ENCODE measurements at regions not wholly inside any gene's neighbourhood (a gene's known extent, or its start where the extent isn't known, plus 50 kb on each side); places are given as distances from the start of the nearest gene placed in this dataset.

- Histone ChIP-seq H3K4me3 (no peak overlapping the region), H3K27ac (no peak overlapping the region), H3K4me1 (replicated peaks in 1 of 2) (peaks cover 0 to 21% of the 10 kb centered on the region in 2 donors)
- ATAC-seq (replicated peaks in 6 of 8) = peak in 1 of 8 experiments; percentile 34
- WGBS, 10 experiments = 24 to 93% (median 64%) methylated on average over 1 to 7 of the region's 7 CpGs; no CpG with 5 or more reads in 2 of the 10 experiments
- in situ Hi-C loops (cut with MboI; ENCODE audit: low pct_unique_long_range_greater_than_20kb in 2 of 9, low sequenced_read_pairs in 9 of 9, unreplicated experiment in 9 of 9) = no loop called here
Measured at GRCh38 chr4:182093431-182093831, 149.8 kb upstream of the TENM3 start.

DNA sequence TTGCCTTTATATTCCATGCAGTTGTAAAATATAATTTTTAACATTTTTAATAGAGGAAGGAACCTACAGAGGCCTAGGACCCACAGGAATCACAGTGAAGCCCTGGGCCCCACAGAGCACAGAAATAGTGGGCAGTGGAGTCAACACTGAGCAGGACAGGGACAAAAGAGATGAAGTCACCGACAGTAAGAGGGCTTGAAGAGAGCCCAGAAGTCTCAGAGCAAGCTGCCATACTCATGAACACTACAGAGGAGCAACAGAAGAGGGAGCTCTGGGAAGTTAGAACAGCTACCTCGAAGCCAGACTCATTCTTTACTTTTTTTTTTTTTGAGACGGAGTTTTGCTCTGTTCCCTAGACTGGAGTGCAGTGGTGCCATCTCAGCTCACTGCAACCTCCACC is 149.3 kb upstream of the TENM3 start:
- H3K4me3 ChIP-seq = no peak overlapping the region
- 20 to 90% (median 66%) methylated on average over 2 to 3 of the region's 3 CpGs; no CpG with 5 or more reads in 4 of the 10 experiments for WGBS, 10 experiments
- ATAC-seq (replicated peaks in 6 of 8) = peak in 2 of 8 experiments; percentile 29 to 53
- in situ Hi-C loops (cut with MboI; ENCODE audit: low pct_unique_long_range_greater_than_20kb in 2 of 9, low sequenced_read_pairs in 9 of 9, unreplicated experiment in 9 of 9) = no loop called here
- H3K27ac ChIP-seq = no peak overlapping the region
- peaks cover 0 to 21% of the 10 kb centered on the region in 2 donors for H3K4me1 ChIP-seq (replicated peaks in 1 of 2)

- ATAC-seq (replicated peaks in 6 of 8) = no peak
- Histone ChIP-seq H3K27ac (no peak overlapping the region), H3K4me1 (replicated peaks in 1 of 2) (no peaks in the 10 kb centered on the region), H3K4me3 (no peak overlapping the region)
- 17 to 100% (median 88%) methylated on average over 2 to 8 of the region's 8 CpGs for WGBS, 10 experiments
- in situ Hi-C loops (cut with MboI; ENCODE audit: low pct_unique_long_range_greater_than_20kb in 2 of 9, low sequenced_read_pairs in 9 of 9, unreplicated experiment in 9 of 9) = no loop called here
Measured at GRCh38 chr4:182101618-182102017, 141.6 kb upstream of the TENM3 start.

- 0 to 100% (median 90%) methylated on average over 1 to 3 of the region's 3 CpGs; no CpG with 5 or more reads in 4 of the 10 experiments for WGBS, 10 experiments
- Histone ChIP-seq H3K4me3 (no peak overlapping the region), H3K27ac (no peak overlapping the region), H3K4me1 (replicated peaks in 1 of 2) (peaks cover 0 to 3% of the 10 kb centered on the region in 2 donors)
- ATAC-seq (replicated peaks in 6 of 8) = no peak
- in situ Hi-C loops (cut with MboI; ENCODE audit: low pct_unique_long_range_greater_than_20kb in 2 of 9, low sequenced_read_pairs in 9 of 9, unreplicated experiment in 9 of 9) = no loop called here
Measured at GRCh38 chr4:182102576-182102975, 140.6 kb upstream of the TENM3 start.

DNA sequence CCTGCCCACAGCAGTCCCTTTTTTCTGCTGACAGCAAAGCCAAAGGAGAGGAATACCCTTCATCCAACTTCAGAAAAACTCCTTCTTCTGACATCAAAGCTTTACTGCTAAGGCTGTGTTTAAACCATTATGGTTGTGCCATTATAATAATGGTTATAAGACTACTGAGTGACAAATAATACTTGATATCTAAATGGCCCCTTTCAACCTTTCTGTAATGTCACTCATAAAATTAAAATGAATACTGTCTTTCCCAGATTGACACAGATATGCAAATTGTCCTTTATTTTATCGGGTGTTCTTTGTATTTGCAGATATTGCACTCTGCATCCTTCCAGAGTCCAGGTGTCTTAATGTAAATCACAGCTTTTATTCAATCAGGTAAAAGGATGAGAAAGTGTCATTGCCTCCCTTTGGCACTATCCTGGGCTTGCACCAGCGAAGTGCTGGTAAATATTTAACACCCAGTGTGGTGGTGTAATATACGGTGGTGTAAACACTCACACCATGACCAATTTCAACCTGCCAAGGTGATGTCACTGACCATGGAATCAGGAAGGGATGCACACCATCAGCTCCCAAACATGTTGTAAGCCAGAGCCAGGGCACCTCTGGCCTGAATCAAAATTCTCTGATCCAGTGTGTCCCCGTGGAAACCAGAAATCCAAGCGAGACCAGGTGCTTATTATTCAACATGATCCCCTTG is 139.4 kb upstream of the TENM3 start:
- peaks cover 0 to 3% of the 10 kb centered on the region in 2 donors for H3K4me1 ChIP-seq (replicated peaks in 1 of 2)
- in situ Hi-C loops (cut with MboI; ENCODE audit: low pct_unique_long_range_greater_than_20kb in 2 of 9, low sequenced_read_pairs in 9 of 9, unreplicated experiment in 9 of 9) = no loop called here
- no peak overlapping the region for H3K4me3 ChIP-seq
- WGBS, 10 experiments = 2 to 100% (median 64%) methylated on average over 1 to 5 of the region's 5 CpGs; no CpG with 5 or more reads in 1 of the 10 experiments
- no peak overlapping the region for H3K27ac ChIP-seq
- no peak for ATAC-seq (replicated peaks in 6 of 8)

DNA sequence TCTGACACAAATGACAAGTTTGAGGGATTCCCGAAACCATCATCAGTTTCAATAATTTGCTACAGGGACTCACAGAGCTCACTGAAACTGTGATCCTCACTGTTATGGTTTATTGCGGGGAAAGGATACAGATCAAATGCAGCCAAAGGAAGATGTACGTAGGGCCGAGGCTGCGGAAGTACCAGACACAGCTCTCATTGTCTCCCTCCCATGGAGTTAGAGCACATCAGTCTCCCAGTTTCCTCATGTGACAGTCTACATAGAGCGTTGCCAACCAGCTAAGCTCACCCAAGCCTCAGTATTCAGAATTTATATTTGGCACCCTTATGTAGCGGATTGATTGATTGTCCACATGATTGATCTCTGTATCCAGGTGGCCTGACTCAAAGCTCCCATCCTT is 137.8 kb upstream of the TENM3 start:
- in situ Hi-C loops (cut with MboI; ENCODE audit: low pct_unique_long_range_greater_than_20kb in 2 of 9, low sequenced_read_pairs in 9 of 9, unreplicated experiment in 9 of 9) = no loop called here
- Histone ChIP-seq H3K4me3 (no peak overlapping the region), H3K27ac (no peak overlapping the region), H3K4me1 (replicated peaks in 1 of 2) (peaks cover 0 to 3% of the 10 kb centered on the region in 2 donors)
- WGBS, 10 experiments = 33 to 100% (median 94%) methylated on average over 1 to 6 of the region's 7 CpGs; no CpG with 5 or more reads in 1 of the 10 experiments
- no peak for ATAC-seq (replicated peaks in 6 of 8)

- in situ Hi-C loops (cut with MboI; ENCODE audit: low pct_unique_long_range_greater_than_20kb in 2 of 9, low sequenced_read_pairs in 9 of 9, unreplicated experiment in 9 of 9) = no loop called here
- 12 to 100% (median 73%) methylated on average over 1 to 7 of the region's 8 CpGs; no CpG with 5 or more reads in 2 of the 10 experiments for WGBS, 10 experiments
- no peak for ATAC-seq (replicated peaks in 6 of 8)
- Histone ChIP-seq H3K4me3 (no peak overlapping the region), H3K27ac (no peak overlapping the region), H3K4me1 (replicated peaks in 1 of 2) (peaks cover 3 to 4% of the 10 kb centered on the region in 2 donors)
Measured at GRCh38 chr4:182107931-182108330, 135.3 kb upstream of the TENM3 start.

- Histone ChIP-seq H3K4me1 (replicated peaks in 1 of 2) (peaks cover 3 to 10% of the 10 kb centered on the region in 2 donors), H3K27ac (no peak overlapping the region), H3K4me3 (no peak overlapping the region)
- WGBS, 10 experiments = 83 to 100% (median 100%) methylated on average over 1 of the region's 1 CpG; no CpG with 5 or more reads in 4 of the 10 experiments
- no peak for ATAC-seq (replicated peaks in 6 of 8)
- in situ Hi-C loops (cut with MboI; ENCODE audit: low pct_unique_long_range_greater_than_20kb in 2 of 9, low sequenced_read_pairs in 9 of 9, unreplicated experiment in 9 of 9) = no loop called here
Measured at GRCh38 chr4:182111586-182111985, 131.6 kb upstream of the TENM3 start.

- Histone ChIP-seq H3K27ac (no peak overlapping the region), H3K4me3 (no peak overlapping the region), H3K4me1 (replicated peaks in 1 of 2) (peaks cover 0 to 10% of the 10 kb centered on the region in 2 donors)
- in situ Hi-C loops (cut with MboI; ENCODE audit: low pct_unique_long_range_greater_than_20kb in 2 of 9, low sequenced_read_pairs in 9 of 9, unreplicated experiment in 9 of 9) = no loop called here
- ATAC-seq (replicated peaks in 6 of 8) = no peak
Measured at GRCh38 chr4:182113779-182114178, 129.4 kb upstream of the TENM3 start.

DNA sequence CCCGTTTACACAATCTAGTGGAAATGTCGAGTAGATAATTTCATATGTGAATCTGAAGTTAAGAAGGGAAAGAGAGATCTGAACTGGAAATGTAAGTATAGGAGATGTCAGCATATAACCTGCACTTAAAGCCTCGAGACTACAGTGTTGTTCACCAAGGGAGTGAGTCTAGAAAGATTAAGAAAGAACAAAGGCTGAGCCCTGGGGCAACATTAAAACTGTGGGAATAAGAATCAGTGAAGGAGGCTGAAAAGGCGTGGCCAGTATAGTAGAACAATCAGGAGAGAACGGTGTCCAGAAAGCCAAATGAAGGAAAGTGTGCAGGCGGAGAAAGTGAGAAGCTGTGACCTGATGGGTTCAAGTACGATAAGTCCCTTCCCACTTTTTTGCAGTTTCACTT is 118.8 kb upstream of the TENM3 start:
- ATAC-seq (replicated peaks in 6 of 8) = no peak
- no peak overlapping the region for H3K4me3 ChIP-seq
- WGBS, 10 experiments = 40 to 100% (median 94%) methylated on average over 1 to 6 of the region's 7 CpGs; no CpG with 5 or more reads in 1 of the 10 experiments
- no peak overlapping the region for H3K27ac ChIP-seq
- in situ Hi-C loops (cut with MboI; ENCODE audit: low pct_unique_long_range_greater_than_20kb in 2 of 9, low sequenced_read_pairs in 9 of 9, unreplicated experiment in 9 of 9) = no loop called here
- H3K4me1 ChIP-seq (replicated peaks in 1 of 2) = no peaks in the 10 kb centered on the region

- ATAC-seq (replicated peaks in 6 of 8) = peak in 3 of 8 experiments; percentile 13 to 47 (median 28)
- H3K4me3 ChIP-seq = no peak overlapping the region
- in situ Hi-C loops (cut with MboI; ENCODE audit: low pct_unique_long_range_greater_than_20kb in 2 of 9, low sequenced_read_pairs in 9 of 9, unreplicated experiment in 9 of 9) = no loop called here
- H3K4me1 ChIP-seq (replicated peaks in 1 of 2) = no peaks in the 10 kb centered on the region
- H3K27ac ChIP-seq = no peak overlapping the region
- WGBS, 10 experiments = 0 to 92% (median 80%) methylated on average over 1 to 5 of the region's 5 CpGs; no CpG with 5 or more reads in 1 of the 10 experiments
Measured at GRCh38 chr4:182126096-182126495, 117.1 kb upstream of the TENM3 start.

GRCh38 chr4:182126603-182127002 is 116.6 kb upstream of the TENM3 start:
- in situ Hi-C loops (cut with MboI; ENCODE audit: low pct_unique_long_range_greater_than_20kb in 2 of 9, low sequenced_read_pairs in 9 of 9, unreplicated experiment in 9 of 9) = no loop called here
- no peak overlapping the region for H3K4me3 ChIP-seq
- H3K4me1 ChIP-seq (replicated peaks in 1 of 2) = no peaks in the 10 kb centered on the region
- ATAC-seq (replicated peaks in 6 of 8) = peak in 4 of 8 experiments; percentile 17 to 81 (median 64)
- 0 to 100% (median 91%) methylated on average over 1 to 2 of the region's 2 CpGs; no CpG with 5 or more reads in 3 of the 10 experiments for WGBS, 10 experiments
- no peak overlapping the region for H3K27ac ChIP-seq

GRCh38 chr4:182133033-182133432 is 110.2 kb upstream of the TENM3 start:
- ATAC-seq (replicated peaks in 6 of 8) = no peak
- 34 to 100% (median 93%) methylated on average over 1 to 3 of the region's 3 CpGs; no CpG with 5 or more reads in 1 of the 10 experiments for WGBS, 10 experiments
- in situ Hi-C loops (cut with MboI; ENCODE audit: low pct_unique_long_range_greater_than_20kb in 2 of 9, low sequenced_read_pairs in 9 of 9, unreplicated experiment in 9 of 9) = no loop called here

GRCh38 chr4:182134261-182134660 is 108.9 kb upstream of the TENM3 start:
- ATAC-seq (replicated peaks in 6 of 8) = no peak
- Histone ChIP-seq H3K4me1 (replicated peaks in 1 of 2) (peaks cover 15 to 21% of the 10 kb centered on the region in 2 donors), H3K4me3 (no peak overlapping the region), H3K27ac (no peak overlapping the region)
- in situ Hi-C loops (cut with MboI; ENCODE audit: low pct_unique_long_range_greater_than_20kb in 2 of 9, low sequenced_read_pairs in 9 of 9, unreplicated experiment in 9 of 9) = no loop called here

More at GRCh38 chr4:182133033-182133432, 110.2 kb upstream of the TENM3 start:
- Histone ChIP-seq H3K27ac (no peak overlapping the region), H3K4me1 (replicated peaks in 1 of 2) (peaks cover 15 to 19% of the 10 kb centered on the region in 2 donors), H3K4me3 (no peak overlapping the region)
